ENCODE measurements at regions not wholly inside any gene's neighbourhood (a gene's known extent, or its start where the extent isn't known, plus 50 kb on each side); places are given as distances from the start of the nearest gene placed in this dataset.
A peak's percentile ranks its signal among the peaks of the same experiment; 100 is the strongest.

GRCh38 chr12:31837913-31838312 is 109.1 kb upstream of the AMN1 start:
- no peaks in the 10 kb centered on the region for H3K4me1 ChIP-seq
- H3K36me3 ChIP-seq, result no peaks in the 10 kb centered on the region
- H3K9me3 ChIP-seq, result peaks cover 0 to under 1% of the 10 kb centered on the region in 2 donors
- TF ChIP-seq CTCF (IDR thresholded peaks at IDR 0.05), result no peak
- no peak overlapping the region for H3K27ac ChIP-seq
- no peak overlapping the region for H3K4me3 ChIP-seq
- no peaks in the 10 kb centered on the region for H3K27me3 ChIP-seq
- no peak for DNase-seq (ENCODE audit: low spot score)

- H3K4me1 ChIP-seq, result no peaks in the 10 kb centered on the region
- H3K27me3 ChIP-seq, result no peaks in the 10 kb centered on the region
- no peak overlapping the region for H3K4me3 ChIP-seq
- H3K36me3 ChIP-seq, result no peaks in the 10 kb centered on the region
- DNase-seq (ENCODE audit: low spot score), result no peak
- TF ChIP-seq CTCF (IDR thresholded peaks at IDR 0.05), result no peak
- no peak overlapping the region for H3K27ac ChIP-seq
- H3K9me3 ChIP-seq, result peaks cover 0 to 5% of the 10 kb centered on the region in 2 donors
Measured at GRCh38 chr12:31835276-31835882, 106.6 kb upstream of the AMN1 start.

GRCh38 chr12:31834150-31834549 is 105.3 kb upstream of the AMN1 start:
- H3K27ac ChIP-seq, result no peak overlapping the region
- no peaks in the 10 kb centered on the region for H3K27me3 ChIP-seq
- H3K36me3 ChIP-seq, result no peaks in the 10 kb centered on the region
- no peak for DNase-seq (ENCODE audit: low spot score)
- no peaks in the 10 kb centered on the region for H3K4me1 ChIP-seq
- TF ChIP-seq CTCF (IDR thresholded peaks at IDR 0.05), result no peak
- H3K9me3 ChIP-seq, result peaks cover 0 to 5% of the 10 kb centered on the region in 2 donors
- no peak overlapping the region for H3K4me3 ChIP-seq

GRCh38 chr12:31832740-31833729 is 104.2 kb upstream of the AMN1 start:
- DNase-seq (ENCODE audit: low spot score), result no peak
- Histone ChIP-seq H3K36me3 (no peaks in the 10 kb centered on the region), H3K9me3 (peaks cover 0 to 5% of the 10 kb centered on the region in 2 donors), H3K4me3 (no peak overlapping the region), H3K27ac (peak overlapping the region in 1 of 2 donors; percentile 16), H3K27me3 (no peaks in the 10 kb centered on the region), H3K4me1 (no peaks in the 10 kb centered on the region)
- TF ChIP-seq CTCF (IDR thresholded peaks at IDR 0.05), result no peak

GRCh38 chr12:31828071-31828470 is 99.2 kb upstream of the AMN1 start:
- Histone ChIP-seq H3K36me3 (no peaks in the 10 kb centered on the region), H3K4me3 (no peak overlapping the region), H3K9me3 (peaks cover 0 to 17% of the 10 kb centered on the region in 2 donors), H3K27ac (no peak overlapping the region), H3K4me1 (no peaks in the 10 kb centered on the region), H3K27me3 (no peaks in the 10 kb centered on the region)
- TF ChIP-seq CTCF (IDR thresholded peaks at IDR 0.05), result no peak
- no peak for DNase-seq (ENCODE audit: low spot score)
